Panc1 (cell line): ENCODE measurements at regions not wholly inside any gene's neighbourhood (a gene's known extent, or its start where the extent isn't known, plus 50 kb on each side); places are given as distances from the start of the nearest gene placed in this dataset.

Source experiments
- ATAC-seq: fragments of 200-7000 bp; cut with Tn5 transposase; 2 replicates; pipeline ENCODE4 v1.9.1; 2020; ENCODE audit warnings: mild to moderate bottlenecking, moderate library complexity
- BruUV-seq: library from RNA; stranded (reverse); fragments of 400-500 nt; replicated peaks from 2 replicates; lab custom pipeline; 2021; lab: Mats Ljungman, UMichigan
- CTCF ChIA-PET: fragments of 300-600 bp; sonication (Branson Sonifier 250); formaldehyde crosslinking; loops from one replicate; lab custom pipeline; 2022; ENCODE audit warnings: antibody characterized with exemption; lab: Charles Lee
- POLR2A ChIA-PET: fragments of 300-600 bp; sonication (Branson Sonifier 250); formaldehyde crosslinking; loops from one replicate; lab custom pipeline; 2022; ENCODE audit warnings: antibody characterized with exemption; lab: Charles Lee
- DNase-seq: peaks from one replicate; pipeline ENCODE4 v3.0.0-alpha.2; 2010; ENCODE audit warnings: low read depth, low spot score
- H3K27ac ChIP-seq: 2 replicates; pipeline ENCODE4 v1.5.1; 2011; ENCODE audit warnings: mild to moderate bottlenecking, low read length, inconsistent platforms
- H3K27me3 ChIP-seq: fragments of 200-500 bp; sonication (Bioruptor generic); 2 replicates; pipeline ENCODE4 v1.6.0; 2014; ENCODE audit warnings: low read length, inconsistent platforms; ENCODE audit not compliant: control insufficient read depth, insufficient read depth
- H3K36me3 ChIP-seq: fragments of 200-500 bp; sonication (Bioruptor generic); 2 replicates; pipeline ENCODE4 v1.5.1; 2014; ENCODE audit warnings: inconsistent platforms, mild to moderate bottlenecking, low read length, moderate library complexity; ENCODE audit not compliant: control insufficient read depth, insufficient read depth
- H3K4me1 ChIP-seq: 2 replicates; pipeline ENCODE4 v1.5.1; 2011; ENCODE audit warnings: inconsistent platforms, mild to moderate bottlenecking, low read length, moderate library complexity; ENCODE audit not compliant: control insufficient read depth, insufficient read depth
- H3K4me3 ChIP-seq, 2 experiments: 2 replicates each; pipeline ENCODE4 v1.5.1; 2011 to 2012; ENCODE audit warnings: low read depth in 2 of 2, low read length in 2 of 2, mild to moderate bottlenecking in 2 of 2, inconsistent platforms in 1 of 2, moderate library complexity in 1 of 2
- H3K9me3 ChIP-seq: fragments of 200-500 bp; sonication (Bioruptor generic); 2 replicates; pipeline ENCODE4 v1.5.1; 2014; ENCODE audit warnings: low read depth, mild to moderate bottlenecking, inconsistent platforms, low read length, moderate library complexity; ENCODE audit not compliant: control insufficient read depth, insufficient read depth
- CTCF ChIP-seq: fragments of 450-650 bp; IDR thresholded peaks from 2 replicates; pipeline ENCODE4 v1.5.1; 2017; ENCODE audit warnings: mild to moderate bottlenecking
- POLR2AphosphoS5 ChIP-seq: IDR thresholded peaks from 2 replicates; pipeline ENCODE4 v1.6.1; 2012; ENCODE audit warnings: mild to moderate bottlenecking, low read depth, low read length, moderate library complexity
- SIN3A ChIP-seq: IDR thresholded peaks from 2 replicates; pipeline ENCODE4 v1.6.1; 2012; ENCODE audit warnings: low read depth, mild to moderate bottlenecking, low read length, moderate library complexity, borderline replicate concordance; ENCODE audit not compliant: insufficient read depth
- TCF7L2 ChIP-seq: IDR thresholded peaks from 2 replicates; pipeline ENCODE4 v1.6.1; 2011; ENCODE audit warnings: mild to moderate bottlenecking, low read depth, low read length, inconsistent platforms
- in situ Hi-C: cut with HindIII; loops from 2 replicates; pipeline ENCODE4 v1.10.0; 2016; ENCODE audit warnings: low sequenced_read_pairs, low pct_unique_long_range_greater_than_20kb
- intact Hi-C: fragments of 100-400 bp; cut with micrococcal nuclease; formaldehyde crosslinking; loops from one replicate; pipeline ENCODE4 v1.10.0; 2022; ENCODE audit not compliant: unreplicated experiment
- TF ChIP-seq, protein P1 (sequence below), 2 experiments: IDR thresholded peaks; 2 replicates each; pipeline ENCODE4 v1.6.1; 2011 to 2012; ENCODE audit warnings: low read depth in 2 of 2, control low read depth in 1 of 2, low read length in 1 of 2, mild to moderate bottlenecking in 1 of 2, moderate library complexity in 1 of 2; ENCODE audit not compliant: insufficient read depth in 1 of 2

GRCh38 chr14:62015945-62016344 lies 253.7 kb downstream of the SNAPC1 start:
- POLR2A ChIA-PET = no interaction called here
- CTCF ChIA-PET = no interaction called here
- Histone ChIP-seq H3K9me3 (no peaks in the 10 kb centered on the region), H3K4me3 (no peak overlapping the region), H3K36me3 (no peaks in the 10 kb centered on the region), H3K27me3 (no peaks in the 10 kb centered on the region), H3K27ac (no peak overlapping the region), H3K4me1 (no peaks in the 10 kb centered on the region)
- TF ChIP-seq POLR2AphosphoS5 (no peak), TCF7L2 (no peak), CTCF (no peak), SIN3A (no peak)
- TF ChIP-seq, protein P1, sequence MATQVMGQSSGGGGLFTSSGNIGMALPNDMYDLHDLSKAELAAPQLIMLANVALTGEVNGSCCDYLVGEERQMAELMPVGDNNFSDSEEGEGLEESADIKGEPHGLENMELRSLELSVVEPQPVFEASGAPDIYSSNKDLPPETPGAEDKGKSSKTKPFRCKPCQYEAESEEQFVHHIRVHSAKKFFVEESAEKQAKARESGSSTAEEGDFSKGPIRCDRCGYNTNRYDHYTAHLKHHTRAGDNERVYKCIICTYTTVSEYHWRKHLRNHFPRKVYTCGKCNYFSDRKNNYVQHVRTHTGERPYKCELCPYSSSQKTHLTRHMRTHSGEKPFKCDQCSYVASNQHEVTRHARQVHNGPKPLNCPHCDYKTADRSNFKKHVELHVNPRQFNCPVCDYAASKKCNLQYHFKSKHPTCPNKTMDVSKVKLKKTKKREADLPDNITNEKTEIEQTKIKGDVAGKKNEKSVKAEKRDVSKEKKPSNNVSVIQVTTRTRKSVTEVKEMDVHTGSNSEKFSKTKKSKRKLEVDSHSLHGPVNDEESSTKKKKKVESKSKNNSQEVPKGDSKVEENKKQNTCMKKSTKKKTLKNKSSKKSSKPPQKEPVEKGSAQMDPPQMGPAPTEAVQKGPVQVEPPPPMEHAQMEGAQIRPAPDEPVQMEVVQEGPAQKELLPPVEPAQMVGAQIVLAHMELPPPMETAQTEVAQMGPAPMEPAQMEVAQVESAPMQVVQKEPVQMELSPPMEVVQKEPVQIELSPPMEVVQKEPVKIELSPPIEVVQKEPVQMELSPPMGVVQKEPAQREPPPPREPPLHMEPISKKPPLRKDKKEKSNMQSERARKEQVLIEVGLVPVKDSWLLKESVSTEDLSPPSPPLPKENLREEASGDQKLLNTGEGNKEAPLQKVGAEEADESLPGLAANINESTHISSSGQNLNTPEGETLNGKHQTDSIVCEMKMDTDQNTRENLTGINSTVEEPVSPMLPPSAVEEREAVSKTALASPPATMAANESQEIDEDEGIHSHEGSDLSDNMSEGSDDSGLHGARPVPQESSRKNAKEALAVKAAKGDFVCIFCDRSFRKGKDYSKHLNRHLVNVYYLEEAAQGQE (IDR thresholded peaks at IDR 0.05; ENCODE audit: insufficient read depth in 1 of 2, low read depth in 2 of 2, low read length in 1 of 2) = no peak
- no TSS peak for BruUV-seq
- in situ Hi-C loops (no loop called here), intact Hi-C loops (no loop called here)
- DNase-seq = no peak
- ATAC-seq = no peak

DNA sequence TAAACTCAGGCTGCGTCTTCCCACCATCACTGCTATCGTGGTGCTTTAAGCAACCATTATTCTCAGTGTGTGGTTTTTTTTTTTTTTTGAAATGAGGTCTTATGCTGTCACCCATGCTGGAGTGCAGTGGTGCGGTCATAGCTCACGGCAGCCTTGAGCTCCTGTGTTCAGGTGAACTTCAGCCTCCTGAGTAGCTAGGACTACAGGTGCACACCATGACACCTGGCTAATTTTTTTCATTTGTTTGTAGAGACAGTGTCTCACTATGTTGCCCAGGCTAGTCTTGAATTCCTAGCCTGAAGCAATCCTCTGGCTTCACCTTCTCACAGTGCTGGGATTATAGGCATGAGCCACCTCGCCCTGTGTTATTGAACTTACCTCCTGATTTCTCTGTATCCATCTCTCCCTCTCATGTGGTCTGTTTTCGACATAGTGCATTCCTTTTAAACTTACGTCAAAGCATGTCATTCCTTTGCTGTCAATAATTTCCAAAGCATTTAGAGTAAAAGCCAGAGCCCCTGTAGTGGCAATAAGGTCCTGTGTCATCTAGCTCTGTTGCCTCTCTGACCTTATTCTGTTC lies 255.5 kb downstream of the SNAPC1 start:
- Histone ChIP-seq H3K27me3 (no peaks in the 10 kb centered on the region), H3K27ac (no peak overlapping the region), H3K4me3 (no peak overlapping the region), H3K9me3 (no peaks in the 10 kb centered on the region), H3K4me1 (no peaks in the 10 kb centered on the region), H3K36me3 (no peaks in the 10 kb centered on the region)
- no TSS peak for BruUV-seq
- no peak for ATAC-seq
- in situ Hi-C loops = no loop called here
- no peak for TF ChIP-seq TCF7L2
- TF ChIP-seq SIN3A = no peak
- TF ChIP-seq CTCF = no peak
- no peak for TF ChIP-seq POLR2AphosphoS5
- TF ChIP-seq, protein P1 (IDR thresholded peaks at IDR 0.05; ENCODE audit: insufficient read depth in 1 of 2, low read depth in 2 of 2, low read length in 1 of 2) = no peak
- intact Hi-C loops = no loop called here
- POLR2A ChIA-PET = interaction anchor here (0.7 kb wide), 1 partner anchor 60 kb away, joined by 12 read pairs; no protein-coding TSS in a partner anchor
- DNase-seq = no peak
- CTCF ChIA-PET = no interaction called here
